NCI-H2196 (cell line): ENCODE measurements at regions not wholly inside any gene's neighbourhood (a gene's known extent, or its start where the extent isn't known, plus 50 kb on each side); places are given as distances from the start of the nearest gene placed in this dataset.
"Not testable (repeated sequence)": the region's sequence is repeated elsewhere in the genome, so short reads cannot be mapped to it uniquely, and the experiment has no call there.

Experiments used
- DNase-seq: peaks from one replicate; lab custom pipeline; 2025; ENCODE audit not compliant: unreplicated experiment; lab: John Stamatoyannopoulos, UW

GRCh38 chr3:144968750-144969350 is 997.2 kb downstream of the DIPK2A start:
- DNase-seq = no peak

DNA sequence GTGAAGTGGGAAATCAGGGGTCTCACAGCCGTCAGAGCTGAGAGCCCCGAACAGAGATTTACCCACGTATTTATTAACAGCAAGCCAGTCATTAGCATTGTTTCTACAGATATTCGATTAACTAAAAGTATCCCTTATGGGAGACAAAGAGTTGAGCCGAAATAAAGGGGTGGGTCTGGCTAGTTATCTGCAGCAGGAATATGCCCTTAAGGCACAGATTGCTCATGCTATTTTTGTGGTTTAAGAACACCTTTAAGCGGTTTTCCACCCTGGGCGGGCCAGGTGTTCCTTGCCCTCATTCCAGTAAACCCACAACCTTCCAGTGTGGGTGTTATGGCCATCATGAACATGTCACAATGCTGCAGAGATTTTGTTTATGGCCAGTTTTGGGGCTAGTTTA is 1012.9 kb downstream of the DIPK2A start:
- not testable (repeated sequence) for DNase-seq

DNA sequence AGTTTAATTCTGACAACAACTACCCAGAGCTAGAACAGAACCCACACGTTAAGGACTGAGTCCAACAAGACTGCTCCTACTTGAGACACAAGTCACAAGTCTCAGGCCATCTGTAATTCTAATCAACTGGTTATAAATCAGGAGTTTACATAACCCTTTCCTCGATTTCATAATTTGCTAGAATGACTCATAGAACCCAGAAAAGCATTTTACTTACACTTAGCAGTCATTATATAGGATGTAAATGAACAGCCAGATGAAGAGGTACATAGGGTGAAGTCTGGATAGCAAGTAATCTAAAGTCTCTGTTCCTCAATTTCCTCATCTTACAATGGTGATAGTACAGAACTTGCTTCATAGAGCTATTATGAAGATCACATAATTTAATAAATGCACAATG is 1018.2 kb downstream of the DIPK2A start:
- DNase-seq = no peak

- no peak for DNase-seq
Measured at GRCh38 chr3:144995856-144996255, 1024.2 kb downstream of the DIPK2A start.

DNA sequence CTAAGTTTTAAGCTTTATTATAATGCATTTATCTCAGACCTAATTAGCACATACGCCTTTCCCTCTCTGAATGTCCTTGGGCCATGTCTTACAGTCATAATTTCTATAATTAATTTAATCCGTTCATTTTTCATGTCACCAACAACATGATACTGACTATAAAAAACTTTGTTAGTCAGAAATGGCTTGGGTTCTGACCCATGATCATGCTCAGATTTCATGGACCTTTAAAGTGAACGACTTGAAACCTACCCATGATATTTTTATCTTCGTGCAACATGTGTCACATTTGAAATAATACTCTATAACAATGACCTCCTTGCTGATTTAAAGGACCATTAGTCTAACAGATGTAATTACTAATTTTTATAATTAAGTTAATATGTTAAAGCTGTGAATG is 1033.8 kb downstream of the DIPK2A start:
- DNase-seq = no peak

GRCh38 chr3:145006271-145006670 is 1034.6 kb downstream of the DIPK2A start:
- no peak for DNase-seq

DNA sequence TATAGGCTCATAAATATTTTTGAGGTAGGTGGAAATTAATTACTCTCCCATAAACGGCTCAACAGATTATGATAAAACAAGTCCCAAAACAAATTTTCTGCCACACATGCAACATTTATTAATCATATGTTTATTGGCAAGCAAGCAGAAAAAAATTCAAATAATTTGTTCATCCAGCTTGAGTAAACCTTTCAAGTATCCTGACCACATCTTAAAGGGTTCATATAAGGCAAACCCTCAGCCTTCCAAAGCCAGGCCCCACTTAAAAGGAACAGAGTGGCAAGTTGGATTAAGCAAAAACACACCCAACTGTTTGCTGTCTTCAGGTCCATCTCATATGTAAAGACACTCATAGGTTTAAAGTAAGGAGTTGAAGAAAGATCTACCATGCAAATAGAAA is 1042.3 kb downstream of the DIPK2A start:
- no peak for DNase-seq

- DNase-seq = no peak
Measured at GRCh38 chr3:145015253-145015652, 1043.6 kb downstream of the DIPK2A start.

DNA sequence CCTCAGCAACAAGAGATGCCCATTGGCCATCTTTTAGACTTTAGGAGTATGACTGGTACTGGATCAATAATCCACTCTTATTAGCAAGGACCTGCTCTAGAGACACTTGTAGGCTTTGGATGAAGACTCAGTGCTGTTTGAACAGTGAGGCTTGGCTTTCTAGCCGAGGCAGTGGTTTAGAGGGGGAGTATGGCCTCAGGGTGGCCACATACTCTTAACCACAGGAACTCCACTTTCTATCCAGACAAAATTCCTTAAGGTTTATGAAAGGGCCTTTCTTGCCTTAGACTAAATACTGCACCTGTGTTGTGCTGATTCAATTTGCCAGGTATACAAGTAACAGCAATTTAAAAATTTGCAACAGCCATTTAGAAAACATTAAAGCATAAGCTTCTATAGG is 1046.3 kb downstream of the DIPK2A start:
- DNase-seq = no peak

GRCh38 chr3:145022447-145022846 is 1050.8 kb downstream of the DIPK2A start:
- no peak for DNase-seq

DNA sequence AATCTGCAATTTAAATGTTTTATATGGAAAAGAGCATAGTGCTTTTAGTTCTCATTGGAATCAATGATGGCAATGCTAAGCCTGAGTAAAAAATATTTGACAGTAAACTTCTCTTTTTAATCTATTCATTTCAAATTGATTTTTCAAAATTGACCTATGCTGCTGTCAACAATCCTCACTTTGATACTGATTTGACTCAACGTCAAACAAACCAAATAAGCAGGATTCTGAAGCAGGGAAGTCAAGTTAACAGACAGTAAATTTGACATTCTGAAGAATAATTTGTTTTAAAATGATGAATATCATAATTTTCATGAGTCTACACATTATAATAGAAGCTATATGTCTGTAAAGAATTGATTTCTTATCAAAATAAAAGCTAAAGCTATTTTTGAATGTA is 1053.1 kb downstream of the DIPK2A start:
- no peak for DNase-seq

DNA sequence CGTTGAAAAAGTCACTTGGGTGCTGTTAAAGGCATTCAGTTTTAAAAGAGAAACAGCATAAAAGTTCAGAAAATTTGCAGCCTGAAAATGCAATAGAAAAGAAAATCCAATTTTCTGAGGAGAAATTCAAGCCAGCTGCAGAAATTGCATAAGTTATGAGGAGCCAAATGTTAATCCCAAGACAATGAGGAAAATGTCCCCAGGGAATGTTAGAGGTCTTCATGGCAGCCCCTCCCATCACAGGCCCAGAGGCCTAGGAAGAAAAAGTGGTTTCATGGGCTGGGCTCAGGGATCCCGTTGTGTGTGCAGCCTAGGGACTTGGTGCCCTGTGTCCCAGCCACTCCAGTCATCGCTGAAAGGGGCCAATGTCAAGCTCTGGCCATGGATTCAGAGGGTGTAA is 1055.6 kb downstream of the DIPK2A start:
- not testable (repeated sequence) for DNase-seq

DNA sequence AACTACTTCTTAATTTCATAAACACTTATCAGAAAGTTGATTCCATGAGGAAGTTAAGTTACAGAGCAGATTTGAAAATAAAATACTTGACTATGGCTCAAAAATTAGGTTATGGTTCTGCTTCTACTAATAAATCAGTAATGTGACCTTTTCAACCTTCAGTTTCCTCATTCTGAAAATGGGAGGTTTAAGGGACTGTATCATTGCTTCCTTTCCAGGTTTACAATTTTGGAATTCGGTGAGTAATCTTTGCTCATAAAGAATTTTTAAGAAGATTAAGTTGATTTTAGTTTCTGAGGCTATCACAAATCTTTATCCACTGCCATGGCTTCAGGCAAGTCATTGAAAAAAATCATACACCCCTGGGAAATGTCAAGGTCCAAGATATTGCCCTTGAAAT is 1061.2 kb downstream of the DIPK2A start:
- no peak for DNase-seq

GRCh38 chr3:145035682-145036081 is 1064.1 kb downstream of the DIPK2A start:
- DNase-seq = no peak

GRCh38 chr3:145054055-145054454 is 1082.4 kb downstream of the DIPK2A start:
- DNase-seq = not testable (repeated sequence)

- DNase-seq = no peak
Measured at GRCh38 chr3:145055375-145056076, 1083.9 kb downstream of the DIPK2A start.

GRCh38 chr3:145058483-145058882 is 1086.9 kb downstream of the DIPK2A start:
- DNase-seq = no peak

- no peak for DNase-seq
Measured at GRCh38 chr3:145063616-145064015, 1092.0 kb downstream of the DIPK2A start.

- DNase-seq = no peak
Measured at GRCh38 chr3:145070795-145071194, 1090.2 kb downstream of the PLOD2 start.

DNA sequence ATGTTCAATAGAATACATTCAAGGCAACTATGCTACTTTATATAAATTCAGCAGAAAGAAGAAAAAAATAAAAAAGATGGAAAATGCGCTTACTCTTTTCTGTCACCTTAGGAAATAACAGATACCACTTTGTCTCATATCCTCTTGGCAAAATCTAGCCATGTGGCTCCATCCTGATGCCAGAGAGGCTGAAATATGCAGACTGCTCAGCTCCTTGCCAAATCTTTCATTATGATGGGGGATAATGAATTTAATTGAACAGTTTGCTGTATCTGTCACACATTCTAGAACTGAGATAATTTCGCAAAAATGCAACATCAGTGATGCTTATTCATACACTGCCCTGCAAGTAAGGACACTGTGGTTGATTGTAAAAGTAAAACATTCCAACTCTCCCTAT is 1081.5 kb downstream of the PLOD2 start:
- no peak for DNase-seq

DNA sequence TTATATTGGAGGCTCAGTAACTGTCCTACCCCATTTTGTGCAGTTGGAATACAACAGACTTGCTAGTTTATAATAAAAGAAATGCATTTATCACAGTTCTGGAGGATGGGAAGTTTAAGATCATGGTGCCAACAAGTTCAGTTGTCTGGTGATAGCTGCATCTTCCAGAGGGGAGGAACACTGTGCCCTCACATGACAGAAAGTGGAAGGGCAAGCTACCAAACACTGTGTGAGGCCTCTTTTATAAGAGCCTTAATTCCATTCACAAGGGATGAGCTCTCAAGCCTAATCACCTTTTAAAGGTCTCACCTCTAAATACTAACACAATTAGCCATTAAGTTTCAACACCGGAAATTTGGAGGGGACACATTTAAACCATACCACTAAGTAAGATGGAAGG is 1073.9 kb downstream of the PLOD2 start:
- no peak for DNase-seq

DNA sequence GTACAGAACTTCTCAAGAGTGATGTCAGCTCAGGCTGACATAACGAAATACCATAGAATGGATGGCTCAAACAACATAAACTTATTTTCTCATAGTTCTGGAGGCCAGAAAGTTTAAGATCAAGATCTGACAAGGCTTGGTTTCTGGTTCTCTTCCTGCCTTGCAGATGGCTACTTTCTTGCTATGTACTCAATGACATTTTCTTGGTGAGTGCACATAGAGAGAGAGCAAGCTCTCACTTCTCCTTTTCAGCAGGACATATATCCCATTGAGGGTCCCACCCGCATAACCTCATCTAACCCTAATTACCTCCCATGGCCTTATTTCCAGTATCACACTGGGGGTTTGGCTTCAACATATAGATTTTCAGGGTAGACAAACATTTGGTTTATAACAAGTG is 1072.1 kb downstream of the PLOD2 start:
- DNase-seq = no peak

- DNase-seq = no peak
Measured at GRCh38 chr3:145089337-145089736, 1071.6 kb downstream of the PLOD2 start.
